Parathyroid adenoma (tissue), 2 donors: ENCODE measurements at regions not wholly inside any gene's neighbourhood (a gene's known extent, or its start where the extent isn't known, plus 50 kb on each side); places are given as distances from the start of the nearest gene placed in this dataset.

Experiments used
- H2AFZ ChIP-seq: fragments of 300-600 bp; sonication (generic); one replicate; pipeline ENCODE4 v1.7.0; 2017; ENCODE audit warnings: antibody characterized with exemption, mild to moderate bottlenecking
- H3K27ac ChIP-seq: fragments of 300-600 bp; sonication (generic); one replicate; pipeline ENCODE4 v1.7.0; 2017
- H3K27me3 ChIP-seq: fragments of 300-600 bp; sonication (generic); one replicate; pipeline ENCODE4 v1.7.0; 2017; ENCODE audit warnings: low read length; ENCODE audit not compliant: control insufficient read depth, insufficient read depth
- H3K36me3 ChIP-seq: fragments of 300-600 bp; sonication (generic); one replicate; pipeline ENCODE4 v1.7.0; 2017; ENCODE audit warnings: low read length; ENCODE audit not compliant: control insufficient read depth, insufficient read depth
- H3K4me1 ChIP-seq: fragments of 300-600 bp; sonication (generic); one replicate; pipeline ENCODE4 v1.7.0; 2017; ENCODE audit warnings: control low read depth
- H3K4me2 ChIP-seq: fragments of 300-600 bp; sonication (generic); one replicate; pipeline ENCODE4 v1.7.0; 2017; ENCODE audit warnings: low read length
- H3K4me3 ChIP-seq: fragments of 300-600 bp; sonication (generic); one replicate; pipeline ENCODE4 v1.7.0; 2017; ENCODE audit warnings: low read depth, low read length
- H3K79me2 ChIP-seq: fragments of 300-600 bp; sonication (generic); one replicate; pipeline ENCODE4 v1.7.0; 2017; ENCODE audit warnings: control low read depth
- H3K9ac ChIP-seq: fragments of 300-600 bp; sonication (generic); one replicate; pipeline ENCODE4 v1.7.0; 2017; ENCODE audit warnings: mild to moderate bottlenecking
- H3K9me3 ChIP-seq: fragments of 300-600 bp; sonication (generic); one replicate; pipeline ENCODE4 v1.7.0; 2017; ENCODE audit warnings: low read length; ENCODE audit not compliant: control insufficient read depth
- CTCF ChIP-seq: fragments of 300-600 bp; sonication (generic); IDR thresholded peaks from one replicate; pipeline ENCODE4 v1.7.0; 2017; ENCODE audit warnings: antibody characterized with exemption, mild to moderate bottlenecking
- donor health status: primary hyperparathyroidism.

GRCh38 chr4:81896936-81897335, 425.2 kb upstream of the RASGEF1B start:
- no peak for TF ChIP-seq CTCF
- Histone ChIP-seq H3K27me3 (no peaks in the 10 kb centered on the region), H3K36me3 (no peaks in the 10 kb centered on the region), H3K4me3 (no peak overlapping the region), H3K4me1 (no peaks in the 10 kb centered on the region), H3K27ac (no peak overlapping the region), H2AFZ (no peak overlapping the region), H3K4me2 (no peak overlapping the region), H3K9me3 (no peaks in the 10 kb centered on the region), H3K9ac (no peak overlapping the region), H3K79me2 (no peaks in the 10 kb centered on the region)

- H3K27me3 ChIP-seq: no peaks in the 10 kb centered on the region
- TF ChIP-seq CTCF: no peak
- H3K9me3 ChIP-seq: no peaks in the 10 kb centered on the region
- H3K4me3 ChIP-seq: no peak overlapping the region
- H3K79me2 ChIP-seq: no peaks in the 10 kb centered on the region
- H3K4me2 ChIP-seq: no peak overlapping the region
- no peak overlapping the region for H2AFZ ChIP-seq
- H3K4me1 ChIP-seq: no peaks in the 10 kb centered on the region
- no peak overlapping the region for H3K9ac ChIP-seq
- no peak overlapping the region for H3K27ac ChIP-seq
- no peaks in the 10 kb centered on the region for H3K36me3 ChIP-seq
Measured at GRCh38 chr4:81891005-81891996, 419.6 kb upstream of the RASGEF1B start.

- Histone ChIP-seq H3K4me2 (no peak overlapping the region), H3K36me3 (no peaks in the 10 kb centered on the region), H3K27ac (no peak overlapping the region), H3K4me1 (no peaks in the 10 kb centered on the region), H3K79me2 (no peaks in the 10 kb centered on the region), H3K4me3 (no peak overlapping the region), H3K9me3 (no peaks in the 10 kb centered on the region), H3K9ac (no peak overlapping the region), H3K27me3 (no peaks in the 10 kb centered on the region), H2AFZ (no peak overlapping the region)
- no peak for TF ChIP-seq CTCF
Measured at GRCh38 chr4:81884986-81885385, 413.3 kb upstream of the RASGEF1B start.

DNA sequence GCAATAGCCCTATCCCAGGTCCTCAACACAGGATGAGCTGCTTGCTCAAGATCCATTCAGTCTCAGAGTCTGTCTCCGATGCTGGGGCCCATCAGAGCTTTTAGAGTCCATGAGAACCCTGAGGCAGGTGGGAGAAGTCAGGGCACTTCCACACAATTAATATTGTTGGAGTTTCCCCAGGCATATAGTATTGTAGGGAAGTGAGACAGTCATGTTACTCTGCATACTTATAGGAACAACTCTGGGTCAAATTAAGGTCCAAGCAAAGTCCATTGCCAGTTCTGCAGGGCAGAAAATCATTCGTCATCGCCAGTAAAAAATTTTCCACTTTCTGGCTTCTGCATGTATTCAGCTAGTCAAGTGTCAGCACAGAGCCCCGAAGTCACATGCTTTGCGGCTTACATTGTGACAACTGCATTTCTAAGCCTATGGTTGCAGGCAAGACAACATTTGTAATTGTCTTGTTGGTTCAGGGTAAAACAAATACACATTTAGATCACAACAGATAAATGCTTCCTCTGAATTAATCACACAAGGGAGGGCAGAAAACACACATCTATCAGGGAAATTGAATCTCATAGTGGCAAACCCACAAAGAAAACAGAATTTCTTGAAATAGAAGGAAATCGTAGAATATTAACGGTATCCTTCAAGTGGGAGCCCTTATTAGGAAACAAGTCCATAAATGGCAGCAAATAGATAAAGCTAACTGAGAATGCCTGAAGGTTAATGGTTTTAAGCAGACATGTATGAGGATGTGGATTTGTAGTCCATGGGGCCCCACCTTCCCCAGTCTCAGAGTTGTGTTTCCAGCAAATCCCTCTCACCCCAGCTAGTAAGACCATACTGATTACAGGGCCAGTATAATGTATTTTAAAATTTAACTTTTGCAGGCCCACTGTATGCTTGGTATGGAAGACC, 412.1 kb upstream of the RASGEF1B start:
- H3K9me3 ChIP-seq: no peaks in the 10 kb centered on the region
- H3K27ac ChIP-seq: no peak overlapping the region
- no peak overlapping the region for H3K4me3 ChIP-seq
- H3K4me1 ChIP-seq: no peaks in the 10 kb centered on the region
- H3K36me3 ChIP-seq: no peaks in the 10 kb centered on the region
- no peaks in the 10 kb centered on the region for H3K27me3 ChIP-seq
- no peak overlapping the region for H3K9ac ChIP-seq
- no peak overlapping the region for H2AFZ ChIP-seq
- H3K4me2 ChIP-seq: no peak overlapping the region
- no peak for TF ChIP-seq CTCF
- no peaks in the 10 kb centered on the region for H3K79me2 ChIP-seq
